HFF-Myc (cell line): ENCODE measurements at regions not wholly inside any gene's neighbourhood (a gene's known extent, or its start where the extent isn't known, plus 50 kb on each side); places are given as distances from the start of the nearest gene placed in this dataset.

Source experiments
- DNase-seq: peaks from one replicate; pipeline ENCODE4 v3.0.0-alpha.2; 2011; ENCODE audit warnings: low read depth; ENCODE audit errors: extremely low read depth
- H3K4me3 ChIP-seq: replicated peaks from 2 replicates; pipeline ENCODE4 v1.5.1; 2011; ENCODE audit warnings: low read depth, mild to moderate bottlenecking, control low read depth, low read length
- TF ChIP-seq, protein P1 (sequence below): IDR thresholded peaks from 2 replicates; pipeline ENCODE4 v1.5.1; 2012; ENCODE audit warnings: mild to moderate bottlenecking, low read depth, low read length, control low read depth; ENCODE audit errors: missing control alignments

GRCh38 chr18:6646801-6647200 lies 82.7 kb upstream of the ARHGAP28 start:
- DNase-seq, result no peak
- TF ChIP-seq, protein P1, sequence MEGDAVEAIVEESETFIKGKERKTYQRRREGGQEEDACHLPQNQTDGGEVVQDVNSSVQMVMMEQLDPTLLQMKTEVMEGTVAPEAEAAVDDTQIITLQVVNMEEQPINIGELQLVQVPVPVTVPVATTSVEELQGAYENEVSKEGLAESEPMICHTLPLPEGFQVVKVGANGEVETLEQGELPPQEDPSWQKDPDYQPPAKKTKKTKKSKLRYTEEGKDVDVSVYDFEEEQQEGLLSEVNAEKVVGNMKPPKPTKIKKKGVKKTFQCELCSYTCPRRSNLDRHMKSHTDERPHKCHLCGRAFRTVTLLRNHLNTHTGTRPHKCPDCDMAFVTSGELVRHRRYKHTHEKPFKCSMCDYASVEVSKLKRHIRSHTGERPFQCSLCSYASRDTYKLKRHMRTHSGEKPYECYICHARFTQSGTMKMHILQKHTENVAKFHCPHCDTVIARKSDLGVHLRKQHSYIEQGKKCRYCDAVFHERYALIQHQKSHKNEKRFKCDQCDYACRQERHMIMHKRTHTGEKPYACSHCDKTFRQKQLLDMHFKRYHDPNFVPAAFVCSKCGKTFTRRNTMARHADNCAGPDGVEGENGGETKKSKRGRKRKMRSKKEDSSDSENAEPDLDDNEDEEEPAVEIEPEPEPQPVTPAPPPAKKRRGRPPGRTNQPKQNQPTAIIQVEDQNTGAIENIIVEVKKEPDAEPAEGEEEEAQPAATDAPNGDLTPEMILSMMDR, result no peak
- H3K4me3 ChIP-seq, result no peak overlapping the region

DNA sequence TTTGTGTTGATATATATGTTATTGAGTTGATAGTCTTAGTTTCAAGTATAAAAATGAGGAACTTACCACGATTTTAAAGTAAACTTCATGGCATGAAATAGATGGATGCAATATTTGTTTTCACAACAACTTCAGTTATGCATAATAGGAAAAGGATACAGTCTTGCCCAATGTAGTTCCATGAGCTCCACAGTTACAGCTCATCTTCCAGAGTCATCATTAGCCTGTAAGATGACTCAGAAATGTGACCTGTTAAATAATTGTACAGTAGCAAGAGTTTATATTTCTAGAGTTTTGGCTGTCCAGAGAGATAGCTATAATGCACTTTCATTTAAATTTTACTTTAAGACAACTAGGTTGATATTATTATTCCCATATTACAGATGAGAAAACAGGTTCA lies 80.9 kb upstream of the ARHGAP28 start:
- TF ChIP-seq, protein P1, result no peak
- no peak overlapping the region for H3K4me3 ChIP-seq
- DNase-seq, result no peak

GRCh38 chr18:6649421-6650126 lies 79.9 kb upstream of the ARHGAP28 start:
- TF ChIP-seq, protein P1, result no peak
- DNase-seq, result no peak
- no peak overlapping the region for H3K4me3 ChIP-seq

DNA sequence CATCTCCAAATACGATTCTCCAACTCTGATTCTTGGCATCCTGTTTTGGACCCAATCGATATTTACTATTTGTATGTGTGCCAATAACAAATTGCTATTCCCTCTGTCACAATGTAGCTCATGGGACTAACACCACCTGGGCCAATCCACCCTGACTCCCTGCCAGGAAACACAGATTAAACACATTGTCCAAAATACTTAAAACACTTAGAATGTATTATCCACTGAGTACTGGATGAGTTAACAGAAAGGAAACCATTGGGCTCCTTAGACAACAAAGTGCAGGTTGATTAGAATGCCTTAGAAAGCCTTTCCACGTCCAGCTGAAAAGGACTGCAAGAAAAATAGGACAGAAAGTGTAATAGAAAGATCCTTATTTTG lies 79.4 kb upstream of the ARHGAP28 start:
- TF ChIP-seq, protein P1, result no peak
- DNase-seq, result no peak

DNA sequence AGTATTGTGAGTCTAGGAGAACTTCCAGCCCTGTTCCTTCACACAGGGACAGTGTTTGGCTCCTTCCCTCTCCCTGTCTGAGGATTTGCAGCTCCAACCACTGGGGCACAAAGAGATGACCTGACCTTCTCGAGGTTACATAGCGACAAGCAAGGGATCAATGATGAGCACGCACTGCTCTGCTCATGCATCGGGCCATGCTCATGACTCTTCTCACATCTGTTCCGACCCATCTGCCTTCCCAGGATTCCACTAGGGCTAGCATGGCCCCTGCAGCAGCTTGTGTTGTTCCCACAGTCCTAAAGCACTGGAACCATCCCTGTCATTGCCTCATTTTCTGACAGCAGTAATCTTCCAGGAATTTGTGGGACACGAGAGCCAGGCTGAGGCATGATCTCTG lies 78.8 kb upstream of the ARHGAP28 start:
- no peak overlapping the region for H3K4me3 ChIP-seq
- TF ChIP-seq, protein P1, result no peak
- DNase-seq, result no peak

More for the DNA sequence above, 79.4 kb upstream of the ARHGAP28 start:
- no peak overlapping the region for H3K4me3 ChIP-seq

GRCh38 chr18:6652098-6652497 lies 77.4 kb upstream of the ARHGAP28 start:
- no peak overlapping the region for H3K4me3 ChIP-seq
- TF ChIP-seq, protein P1, result no peak
- DNase-seq, result no peak

DNA sequence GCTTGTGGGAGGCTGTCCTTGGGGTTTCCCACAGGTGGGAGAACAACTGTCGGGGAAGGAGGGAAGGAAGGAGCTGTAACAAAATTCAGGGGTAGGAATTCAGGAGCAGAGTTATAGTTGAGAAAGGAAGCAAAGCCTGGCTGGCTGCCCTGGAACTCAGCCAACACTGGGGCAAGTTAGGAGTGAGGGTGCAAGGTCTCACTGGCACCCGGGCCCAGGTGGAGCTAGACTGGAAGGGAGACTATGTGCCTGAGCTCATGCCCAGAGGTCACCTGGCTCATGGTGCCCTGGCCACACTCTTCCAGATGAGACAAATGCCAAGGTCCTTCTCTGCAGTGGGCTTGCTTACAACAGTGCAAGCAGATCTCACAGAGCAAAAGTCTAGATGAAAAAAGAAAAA lies 75.6 kb upstream of the ARHGAP28 start:
- no peak overlapping the region for H3K4me3 ChIP-seq
- no peak for DNase-seq
- TF ChIP-seq, protein P1, result no peak
